Head of caudate nucleus (tissue), 42 donors: ENCODE measurements at regions not wholly inside any gene's neighbourhood (a gene's known extent, or its start where the extent isn't known, plus 50 kb on each side); places are given as distances from the start of the nearest gene placed in this dataset.
"Not testable (repeated sequence)": the region's sequence is repeated elsewhere in the genome, so short reads cannot be mapped to it uniquely, and the experiment has no call there.

Experiments
- DNase-seq, 42 donors: peaks; one replicate each; pipeline versions ENCODE4 v3.0.0 to v3.0.0-alpha.2; 2020 to 2021; ENCODE audit warnings: mixed read lengths in 7 of 42
- intact Hi-C: fragments of 100-400 bp; cut with DNase I; formaldehyde crosslinking; loops from one replicate; pipeline ENCODE4 v1.15.0; 2022

- intact Hi-C loops: no loop called here
- DNase-seq: no peak
Measured at GRCh38 chr3:43236008-43236407, 50.3 kb upstream of the SNRK start.

- DNase-seq: no peak
- intact Hi-C loops: no loop called here
Measured at GRCh38 chr3:43233062-43233461, 53.3 kb upstream of the SNRK start.

- no peak for DNase-seq
- intact Hi-C loops: no loop called here
Measured at GRCh38 chr3:43231276-43232000, 54.9 kb upstream of the SNRK start.

GRCh38 chr3:43229865-43230264 is 56.5 kb upstream of the SNRK start:
- intact Hi-C loops, DNase-seq: not testable (repeated sequence)

- intact Hi-C loops, DNase-seq: not testable (repeated sequence)
Measured at GRCh38 chr3:43227685-43228084, 58.7 kb upstream of the SNRK start.

- intact Hi-C loops: no loop called here
- DNase-seq: no peak
Measured at GRCh38 chr3:43224405-43225073, 61.8 kb upstream of the SNRK start.

GRCh38 chr3:43223670-43224364 is 62.5 kb upstream of the SNRK start:
- intact Hi-C loops: no loop called here
- DNase-seq: no peak

GRCh38 chr3:43222590-43222989 is 63.8 kb upstream of the SNRK start:
- intact Hi-C loops: no loop called here
- no peak for DNase-seq

GRCh38 chr3:43221076-43221475 is 65.3 kb upstream of the SNRK start:
- no peak for DNase-seq
- intact Hi-C loops: no loop called here

GRCh38 chr3:43219616-43220015 is 66.7 kb upstream of the SNRK start:
- DNase-seq: no peak
- intact Hi-C loops: no loop called here

GRCh38 chr3:43218921-43219320 is 67.4 kb upstream of the SNRK start:
- no peak for DNase-seq
- intact Hi-C loops: no loop called here

GRCh38 chr3:43218156-43218555 is 68.2 kb upstream of the SNRK start:
- intact Hi-C loops: no loop called here
- DNase-seq: no peak

- no peak for DNase-seq
- intact Hi-C loops: no loop called here
Measured at GRCh38 chr3:43217633-43218032, 68.7 kb upstream of the SNRK start.

- DNase-seq: no peak
- intact Hi-C loops: no loop called here
Measured at GRCh38 chr3:43217206-43217605, 69.1 kb upstream of the SNRK start.

GRCh38 chr3:43215663-43216275 is 70.6 kb upstream of the SNRK start:
- intact Hi-C loops: no loop called here
- DNase-seq: no peak

GRCh38 chr3:43215138-43215537 is 71.2 kb upstream of the SNRK start:
- intact Hi-C loops: no loop called here
- no peak for DNase-seq

GRCh38 chr3:43214616-43215015 is 71.7 kb upstream of the SNRK start:
- DNase-seq: no peak
- intact Hi-C loops: no loop called here

- no peak for DNase-seq
- intact Hi-C loops: no loop called here
Measured at GRCh38 chr3:43213631-43214030, 72.7 kb upstream of the SNRK start.

GRCh38 chr3:43212914-43213611 is 73.3 kb upstream of the SNRK start:
- DNase-seq: no peak
- intact Hi-C loops: no loop called here
